Stimulated activated effector memory CD8-positive, alpha-beta T cell treated with anti-CD3 and anti-CD28 coated beads, Interleukin-12 subunit alpha, Interleukin-12 subunit beta, amount 100 ng/mL, for 72 hours (primary cell): ENCODE measurements at regions not wholly inside any gene's neighbourhood (a gene's known extent, or its start where the extent isn't known, plus 50 kb on each side); places are given as distances from the start of the nearest gene placed in this dataset.

Experiments
- ATAC-seq: fragments of 150-1000 bp; cut with Tn5 transposase; 2 replicates; pipeline ENCODE4 v1.10.0; 2021
- DNase-seq, 2 donors: peaks; one replicate each; pipeline ENCODE4 v3.0.0; 2021 to 2022; ENCODE audit warnings: low spot score in 2 of 2
- H3K27ac Mint-ChIP-seq: one replicate; pipeline ENCODE4 v1.8.0; 2022; ENCODE audit warnings: mild to moderate bottlenecking, mixed read lengths
- H3K36me3 Mint-ChIP-seq: one replicate; pipeline ENCODE4 v1.8.0; 2022; ENCODE audit warnings: mild to moderate bottlenecking, mixed read lengths
- H3K4me1 Mint-ChIP-seq: one replicate; pipeline ENCODE4 v1.8.0; 2022; ENCODE audit warnings: mixed read lengths
- H3K4me3 Mint-ChIP-seq: one replicate; pipeline ENCODE4 v1.8.0; 2022; ENCODE audit warnings: mild to moderate bottlenecking, mixed read lengths
- H3K9me3 Mint-ChIP-seq: one replicate; pipeline ENCODE4 v1.8.0; 2022; ENCODE audit warnings: mixed read lengths

GRCh38 chr2:17327649-17328048 is 190.6 kb downstream of the RAD51AP2 start:
- Mint-ChIP-seq H3K4me1 (no peaks in the 10 kb centered on the region), H3K4me3 (no peak overlapping the region), H3K9me3 (peaks cover 12% of the 10 kb centered on the region), H3K36me3 (no peaks in the 10 kb centered on the region), H3K27ac (no peak overlapping the region)
- DNase-seq (no peak), ATAC-seq (no peak)

GRCh38 chr2:17326717-17327116 is 191.5 kb downstream of the RAD51AP2 start:
- H3K4me1 Mint-ChIP-seq: no peaks in the 10 kb centered on the region
- no peak overlapping the region for H3K27ac Mint-ChIP-seq
- H3K9me3 Mint-ChIP-seq: peaks cover 15% of the 10 kb centered on the region
- no peak for DNase-seq
- no peak overlapping the region for H3K4me3 Mint-ChIP-seq
- no peaks in the 10 kb centered on the region for H3K36me3 Mint-ChIP-seq
- no peak for ATAC-seq

GRCh38 chr2:17323697-17324096 is 194.5 kb downstream of the RAD51AP2 start:
- ATAC-seq (no peak), DNase-seq (no peak)
- Mint-ChIP-seq H3K9me3 (peaks cover 18% of the 10 kb centered on the region), H3K36me3 (no peaks in the 10 kb centered on the region), H3K4me3 (no peak overlapping the region), H3K4me1 (no peaks in the 10 kb centered on the region), H3K27ac (no peak overlapping the region)

GRCh38 chr2:17322461-17322860 is 195.8 kb downstream of the RAD51AP2 start:
- no peak overlapping the region for H3K4me3 Mint-ChIP-seq
- ATAC-seq: no peak
- no peak overlapping the region for H3K27ac Mint-ChIP-seq
- H3K9me3 Mint-ChIP-seq: peaks cover 17% of the 10 kb centered on the region
- no peak for DNase-seq
- no peaks in the 10 kb centered on the region for H3K4me1 Mint-ChIP-seq
- no peaks in the 10 kb centered on the region for H3K36me3 Mint-ChIP-seq

GRCh38 chr2:17319090-17319489 is 199.2 kb downstream of the RAD51AP2 start:
- Mint-ChIP-seq H3K4me3 (no peak overlapping the region), H3K36me3 (no peaks in the 10 kb centered on the region), H3K27ac (no peak overlapping the region), H3K4me1 (no peaks in the 10 kb centered on the region), H3K9me3 (peaks cover 8% of the 10 kb centered on the region)
- ATAC-seq (no peak), DNase-seq (no peak)

GRCh38 chr2:17318013-17318412 is 200.2 kb downstream of the RAD51AP2 start:
- peaks cover 5% of the 10 kb centered on the region for H3K9me3 Mint-ChIP-seq
- ATAC-seq (no peak), DNase-seq (no peak)
- H3K27ac Mint-ChIP-seq: no peak overlapping the region
- no peaks in the 10 kb centered on the region for H3K4me1 Mint-ChIP-seq
- no peak overlapping the region for H3K4me3 Mint-ChIP-seq
- H3K36me3 Mint-ChIP-seq: no peaks in the 10 kb centered on the region

GRCh38 chr2:17317439-17317976 is 200.7 kb downstream of the RAD51AP2 start:
- Mint-ChIP-seq H3K4me3 (no peak overlapping the region), H3K9me3 (peaks cover 5% of the 10 kb centered on the region), H3K36me3 (no peaks in the 10 kb centered on the region), H3K4me1 (no peaks in the 10 kb centered on the region), H3K27ac (no peak overlapping the region)
- ATAC-seq (no peak), DNase-seq (no peak)

- H3K27ac Mint-ChIP-seq: no peak overlapping the region
- no peaks in the 10 kb centered on the region for H3K36me3 Mint-ChIP-seq
- ATAC-seq: no peak
- H3K9me3 Mint-ChIP-seq: peaks cover 3% of the 10 kb centered on the region
- DNase-seq: no peak
- H3K4me3 Mint-ChIP-seq: no peak overlapping the region
- H3K4me1 Mint-ChIP-seq: no peaks in the 10 kb centered on the region
Observed at GRCh38 chr2:17313261-17313660, 205.0 kb downstream of the RAD51AP2 start.

GRCh38 chr2:17311771-17312511 is 206.3 kb downstream of the RAD51AP2 start:
- Mint-ChIP-seq H3K4me3 (no peak overlapping the region), H3K36me3 (no peaks in the 10 kb centered on the region), H3K27ac (no peak overlapping the region), H3K9me3 (peaks cover 3% of the 10 kb centered on the region), H3K4me1 (no peaks in the 10 kb centered on the region)
- DNase-seq (no peak), ATAC-seq (no peak)

- no peak overlapping the region for H3K27ac Mint-ChIP-seq
- ATAC-seq (no peak), DNase-seq (no peak)
- H3K4me1 Mint-ChIP-seq: no peaks in the 10 kb centered on the region
- peaks cover 6% of the 10 kb centered on the region for H3K9me3 Mint-ChIP-seq
- H3K36me3 Mint-ChIP-seq: no peaks in the 10 kb centered on the region
- H3K4me3 Mint-ChIP-seq: no peak overlapping the region
Observed at GRCh38 chr2:17311106-17311619, 207.1 kb downstream of the RAD51AP2 start.

- peaks cover 6% of the 10 kb centered on the region for H3K9me3 Mint-ChIP-seq
- H3K4me1 Mint-ChIP-seq: no peaks in the 10 kb centered on the region
- no peak overlapping the region for H3K27ac Mint-ChIP-seq
- no peak for ATAC-seq
- H3K36me3 Mint-ChIP-seq: no peaks in the 10 kb centered on the region
- no peak for DNase-seq
- H3K4me3 Mint-ChIP-seq: no peak overlapping the region
Observed at GRCh38 chr2:17309741-17310339, 208.4 kb downstream of the RAD51AP2 start.

GRCh38 chr2:17309181-17309580 is 209.1 kb downstream of the RAD51AP2 start:
- ATAC-seq (no peak), DNase-seq (no peak)
- Mint-ChIP-seq H3K4me1 (no peaks in the 10 kb centered on the region), H3K4me3 (no peak overlapping the region), H3K36me3 (no peaks in the 10 kb centered on the region), H3K27ac (no peak overlapping the region), H3K9me3 (peaks cover 6% of the 10 kb centered on the region)

- H3K9me3 Mint-ChIP-seq: peaks cover 9% of the 10 kb centered on the region
- no peak overlapping the region for H3K4me3 Mint-ChIP-seq
- no peaks in the 10 kb centered on the region for H3K36me3 Mint-ChIP-seq
- no peak for DNase-seq
- H3K4me1 Mint-ChIP-seq: no peaks in the 10 kb centered on the region
- no peak overlapping the region for H3K27ac Mint-ChIP-seq
- ATAC-seq: no peak
Observed at GRCh38 chr2:17306706-17307105, 211.5 kb downstream of the RAD51AP2 start.

- H3K4me1 Mint-ChIP-seq: no peaks in the 10 kb centered on the region
- H3K9me3 Mint-ChIP-seq: peaks cover 14% of the 10 kb centered on the region
- DNase-seq (no peak), ATAC-seq (no peak)
- no peak overlapping the region for H3K27ac Mint-ChIP-seq
- H3K36me3 Mint-ChIP-seq: no peaks in the 10 kb centered on the region
- H3K4me3 Mint-ChIP-seq: no peak overlapping the region
Observed at GRCh38 chr2:17306219-17306618, 212.0 kb downstream of the RAD51AP2 start.

GRCh38 chr2:17303521-17303920 is 214.7 kb downstream of the RAD51AP2 start:
- H3K4me1 Mint-ChIP-seq: no peaks in the 10 kb centered on the region
- H3K9me3 Mint-ChIP-seq: peaks cover 15% of the 10 kb centered on the region
- H3K27ac Mint-ChIP-seq: no peak overlapping the region
- no peaks in the 10 kb centered on the region for H3K36me3 Mint-ChIP-seq
- no peak for ATAC-seq
- no peak for DNase-seq
- no peak overlapping the region for H3K4me3 Mint-ChIP-seq

- no peaks in the 10 kb centered on the region for H3K36me3 Mint-ChIP-seq
- no peak for ATAC-seq
- DNase-seq: no peak
- no peak overlapping the region for H3K4me3 Mint-ChIP-seq
- no peak overlapping the region for H3K27ac Mint-ChIP-seq
- H3K4me1 Mint-ChIP-seq: no peaks in the 10 kb centered on the region
- peaks cover 18% of the 10 kb centered on the region for H3K9me3 Mint-ChIP-seq
Observed at GRCh38 chr2:17303054-17303453, 215.2 kb downstream of the RAD51AP2 start.
